NB4 (cell line): ENCODE measurements at regions not wholly inside any gene's neighbourhood (a gene's known extent, or its start where the extent isn't known, plus 50 kb on each side); places are given as distances from the start of the nearest gene placed in this dataset.

Experiments used
- CTCF ChIP-seq: IDR thresholded peaks from one replicate; pipeline ENCODE4 v1.5.1; 2012; ENCODE audit warnings: low read depth, low read length
- MYC ChIP-seq: IDR thresholded peaks from 2 replicates; pipeline ENCODE4 v1.6.1; 2011; ENCODE audit warnings: low read depth, low read length
- POLR2A ChIP-seq: IDR thresholded peaks from 2 replicates; pipeline ENCODE4 v1.6.1; 2011; ENCODE audit warnings: mild to moderate bottlenecking; ENCODE audit not compliant: insufficient read length; ENCODE audit errors: extremely low read depth

DNA sequence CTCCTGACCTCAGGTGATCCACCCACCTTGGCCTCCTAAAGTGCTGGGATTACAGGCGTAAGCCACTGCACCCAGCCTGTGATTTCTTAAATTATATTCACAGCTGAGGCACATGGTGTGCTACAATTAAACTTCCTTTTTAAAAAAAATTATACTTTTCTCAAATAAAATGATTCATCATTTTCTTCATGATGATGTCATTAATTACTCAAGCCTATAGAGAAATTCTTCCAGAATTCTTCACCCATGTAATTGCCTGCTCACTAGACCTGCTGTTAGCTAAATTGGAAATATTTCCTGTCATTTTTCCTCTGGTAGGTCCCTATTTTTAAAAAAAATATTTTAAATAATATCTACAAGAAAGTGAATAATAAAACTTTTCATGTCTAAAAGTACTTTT lies 440.0 kb upstream of the ANO3 start:
- TF ChIP-seq CTCF = no peak
- TF ChIP-seq POLR2A = no peak
- no peak for TF ChIP-seq MYC
